ENCODE measurements at regions not wholly inside any gene's neighbourhood (a gene's known extent, or its start where the extent isn't known, plus 50 kb on each side); places are given as distances from the start of the nearest gene placed in this dataset.

GRCh38 chr4:11625211-11625610, 196.5 kb upstream of the HS3ST1 start:
- WGBS, 3 donors, result 51 to 75% (median 65%) methylated on average over 7 of the region's 7 CpGs
- TF ChIP-seq CTCF (IDR thresholded peaks at IDR 0.05), result no peak
- H3K27me3 ChIP-seq (ENCODE audit: insufficient read depth in 3 of 3, low read length in 2 of 3), result no peaks in the 10 kb centered on the region
- H3K4me1 ChIP-seq, result no peaks in the 10 kb centered on the region
- H3K4me3 ChIP-seq, result no peak overlapping the region
- no peak for DNase-seq
- no peak for ATAC-seq
- H3K27ac ChIP-seq, result no peak overlapping the region
- no peaks in the 10 kb centered on the region for H3K36me3 ChIP-seq (ENCODE audit: insufficient read depth in 1 of 2, low read depth in 1 of 2)
- intact Hi-C loops (cut with DNase I), result no loop called here
- no peaks in the 10 kb centered on the region for H3K9me3 ChIP-seq

GRCh38 chr4:11624370-11624769, 195.7 kb upstream of the HS3ST1 start:
- H3K9me3 ChIP-seq, result no peaks in the 10 kb centered on the region
- H3K27ac ChIP-seq, result no peak overlapping the region
- no peaks in the 10 kb centered on the region for H3K27me3 ChIP-seq (ENCODE audit: insufficient read depth in 3 of 3, low read length in 2 of 3)
- no peak overlapping the region for H3K4me3 ChIP-seq
- H3K36me3 ChIP-seq (ENCODE audit: insufficient read depth in 1 of 2, low read depth in 1 of 2), result no peaks in the 10 kb centered on the region
- ATAC-seq (no peak), DNase-seq (no peak)
- TF ChIP-seq CTCF (IDR thresholded peaks at IDR 0.05), result no peak
- H3K4me1 ChIP-seq, result no peaks in the 10 kb centered on the region
- intact Hi-C loops (cut with DNase I), result no loop called here
- 35 to 58% (median 53%) methylated on average over 2 of the region's 2 CpGs for WGBS, 3 donors

DNA sequence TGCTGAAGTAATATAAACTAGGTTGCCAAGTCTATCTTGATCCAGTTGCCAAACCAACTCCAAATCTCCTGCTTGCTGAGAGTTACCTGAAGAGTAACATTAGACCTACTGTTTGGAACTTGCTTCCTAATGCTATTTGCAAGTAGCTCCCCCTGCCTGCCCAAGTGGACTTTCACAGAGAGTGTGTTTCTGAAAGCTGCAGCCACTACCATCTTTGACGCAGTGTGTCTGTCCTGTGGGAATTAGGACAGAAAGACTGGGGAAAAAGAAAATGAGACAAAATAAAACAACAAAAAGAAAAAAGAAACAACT, 195.0 kb upstream of the HS3ST1 start:
- intact Hi-C loops (cut with DNase I), result no loop called here
- no peak for TF ChIP-seq CTCF (IDR thresholded peaks at IDR 0.05)
- DNase-seq, result no peak
- ATAC-seq, result no peak
- Histone ChIP-seq H3K9me3 (no peaks in the 10 kb centered on the region), H3K36me3 (ENCODE audit: insufficient read depth in 1 of 2, low read depth in 1 of 2) (no peaks in the 10 kb centered on the region), H3K4me1 (no peaks in the 10 kb centered on the region), H3K27me3 (ENCODE audit: insufficient read depth in 3 of 3, low read length in 2 of 3) (no peaks in the 10 kb centered on the region), H3K27ac (no peak overlapping the region), H3K4me3 (no peak overlapping the region)
- WGBS, 3 donors, result 73 to 88% (median 77%) methylated on average over 1 of the region's 1 CpG

DNA sequence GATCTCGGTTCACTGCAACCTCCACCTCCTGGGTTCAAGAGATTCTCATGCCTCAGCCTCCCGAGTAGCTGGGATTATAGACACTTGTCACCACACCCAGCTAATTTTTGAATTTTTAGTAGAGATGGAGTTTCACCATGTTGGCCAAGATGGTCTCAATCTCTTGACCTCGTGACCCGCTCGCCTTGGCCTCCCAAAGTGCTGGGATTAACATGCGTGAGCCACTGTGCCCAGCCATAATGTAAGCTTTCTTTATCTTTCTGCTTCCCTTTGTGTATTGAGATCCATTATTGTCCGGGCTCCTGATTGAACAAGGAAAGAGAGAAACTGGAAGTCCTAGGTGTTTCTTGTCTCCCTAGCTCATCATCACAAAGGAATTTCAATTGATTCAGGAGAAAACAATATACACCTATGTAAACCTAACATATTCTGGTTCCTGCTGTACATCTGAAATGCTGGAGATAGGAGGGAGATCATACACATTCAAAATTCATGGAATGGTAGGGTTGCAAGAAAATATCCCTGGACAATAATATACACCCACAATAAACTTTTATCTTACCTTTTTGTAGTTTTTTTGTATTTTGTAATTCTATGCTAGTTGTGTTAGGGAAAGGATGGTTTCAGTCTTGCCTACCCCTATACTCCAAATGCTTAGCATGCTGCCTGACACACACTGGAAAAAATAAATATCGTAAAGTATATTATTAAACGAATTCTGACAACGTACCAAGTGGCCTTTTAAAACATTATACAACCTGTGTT, 194.4 kb upstream of the HS3ST1 start:
- H3K27ac ChIP-seq, result no peak overlapping the region
- H3K4me1 ChIP-seq, result no peaks in the 10 kb centered on the region
- intact Hi-C loops (cut with DNase I), result no loop called here

More for the DNA sequence above, 194.4 kb upstream of the HS3ST1 start:
- WGBS, 3 donors, result 88 to 89% (median 89%) methylated on average over 10 of the region's 10 CpGs
- Histone ChIP-seq H3K9me3 (no peaks in the 10 kb centered on the region), H3K27me3 (ENCODE audit: insufficient read depth in 3 of 3, low read length in 2 of 3) (no peaks in the 10 kb centered on the region), H3K36me3 (ENCODE audit: insufficient read depth in 1 of 2, low read depth in 1 of 2) (no peaks in the 10 kb centered on the region), H3K4me3 (no peak overlapping the region)
- no peak for TF ChIP-seq CTCF (IDR thresholded peaks at IDR 0.05)
- DNase-seq, result no peak
- no peak for ATAC-seq
